DND-41 (cell line): ENCODE measurements at regions not wholly inside any gene's neighbourhood (a gene's known extent, or its start where the extent isn't known, plus 50 kb on each side); places are given as distances from the start of the nearest gene placed in this dataset.

Experiments used
- ATAC-seq: fragments of 200-7000 bp; cut with Tn5 transposase; 3 replicates; pipeline ENCODE4 v1.9.1; 2021; ENCODE audit warnings: low read depth; ENCODE audit not compliant: insufficient read depth
- DNase-seq: peaks from one replicate; pipeline ENCODE4 v3.0.0-alpha.2; 2020
- H2AFZ ChIP-seq: 2 replicates; pipeline ENCODE4 v1.6.0; 2012; ENCODE audit warnings: low read depth, low read length
- H3K27ac ChIP-seq: 2 replicates; pipeline ENCODE4 v1.5.1; 2012; ENCODE audit warnings: low read length, inconsistent platforms
- H3K27me3 ChIP-seq: fragments of 200-600 bp; sonication (generic); 2 replicates; pipeline ENCODE4 v1.6.0; 2012; ENCODE audit warnings: low read length, mild to moderate bottlenecking, inconsistent platforms; ENCODE audit not compliant: insufficient read depth, poor library complexity
- H3K36me3 ChIP-seq: 2 replicates; pipeline ENCODE4 v1.5.1; 2012; ENCODE audit warnings: low read length, inconsistent platforms; ENCODE audit not compliant: insufficient read depth
- H3K4me1 ChIP-seq: 2 replicates; pipeline ENCODE4 v1.5.1; 2012; ENCODE audit warnings: mild to moderate bottlenecking, low read length; ENCODE audit not compliant: insufficient read depth
- H3K4me2 ChIP-seq: 2 replicates; pipeline ENCODE4 v1.6.0; 2012; ENCODE audit warnings: mild to moderate bottlenecking, moderate library complexity, low read length, inconsistent platforms; ENCODE audit not compliant: insufficient read depth
- H3K4me3 ChIP-seq, 2 experiments: fragments of 200-600 bp in 1 of 2; shearing (Covaris generic) in 1 of 2; 2 replicates each; pipeline ENCODE4 v1.5.1; 2012 to 2016; ENCODE audit warnings: inconsistent platforms in 2 of 2, low read length in 2 of 2, mild to moderate bottlenecking in 2 of 2, low read depth in 1 of 2, moderate library complexity in 1 of 2
- H3K79me2 ChIP-seq: 2 replicates; pipeline ENCODE4 v1.6.0; 2012; ENCODE audit warnings: low read length, inconsistent platforms; ENCODE audit not compliant: insufficient read depth
- H3K9ac ChIP-seq: 2 replicates; pipeline ENCODE4 v1.6.0; 2012; ENCODE audit warnings: low read depth, mild to moderate bottlenecking, inconsistent platforms, low read length, moderate library complexity
- H3K9me3 ChIP-seq: 2 replicates; pipeline ENCODE4 v1.5.1; 2012; ENCODE audit warnings: low read length, moderate library complexity, mild to moderate bottlenecking, inconsistent platforms; ENCODE audit not compliant: insufficient read depth, severe bottlenecking
- H4K20me1 ChIP-seq: 2 replicates; pipeline ENCODE4 v1.6.0; 2012; ENCODE audit warnings: low read length; ENCODE audit not compliant: insufficient read depth
- EZH2 ChIP-seq: IDR thresholded peaks from 3 replicates; pipeline ENCODE4 v1.6.1; 2012; ENCODE audit warnings: borderline replicate concordance, low read depth, mild to moderate bottlenecking, moderate library complexity, low read length, inconsistent platforms; ENCODE audit not compliant: severe bottlenecking
- TF ChIP-seq, protein P1 (sequence below): IDR thresholded peaks from 2 replicates; pipeline ENCODE4 v1.5.1; 2012; ENCODE audit warnings: borderline replicate concordance, low read length, moderate library complexity, mild to moderate bottlenecking; ENCODE audit not compliant: poor library complexity, severe bottlenecking; ENCODE audit errors: extremely low read depth

DNA sequence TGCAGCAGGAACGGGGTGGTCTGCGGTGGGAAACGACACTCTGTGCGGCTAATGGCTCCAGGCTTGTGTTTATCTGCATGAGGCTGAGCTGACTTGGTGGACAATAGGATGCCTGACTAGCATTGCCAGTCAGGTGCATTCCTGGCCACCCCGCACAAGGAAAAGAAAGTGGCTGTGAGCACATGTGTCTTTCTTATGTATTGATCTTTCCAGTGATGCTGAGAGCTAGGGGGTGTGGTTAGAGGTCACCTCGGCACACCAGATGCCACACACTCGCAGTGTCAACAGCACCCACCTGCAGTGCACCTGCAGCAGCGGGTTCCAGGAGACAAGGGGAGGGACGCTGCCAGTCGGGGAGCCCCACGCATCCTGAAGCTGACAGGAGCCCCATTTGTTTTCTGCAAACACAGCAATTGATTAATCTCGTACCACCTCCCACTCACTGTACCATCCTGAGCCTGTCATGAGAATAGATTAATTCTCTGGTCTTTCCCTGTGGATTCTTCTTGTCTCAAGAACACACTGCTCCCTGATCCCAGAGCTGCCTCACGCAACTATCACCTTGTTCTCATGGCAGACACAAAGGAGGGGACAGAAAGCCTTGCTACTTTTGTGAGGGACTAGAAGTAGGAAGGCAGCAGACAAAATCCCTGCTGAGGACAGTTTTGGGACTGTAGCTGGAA lies 251.7 kb upstream of the WWC1 start:
- no peak overlapping the region for H3K9ac ChIP-seq
- H3K27ac ChIP-seq: no peak overlapping the region
- H3K4me2 ChIP-seq: no peak overlapping the region
- H3K9me3 ChIP-seq: no peaks in the 10 kb centered on the region
- no peaks in the 10 kb centered on the region for H3K4me1 ChIP-seq
- no peaks in the 10 kb centered on the region for H4K20me1 ChIP-seq
- no peaks in the 10 kb centered on the region for H3K36me3 ChIP-seq
- ATAC-seq (no peak), DNase-seq (no peak)
- H2AFZ ChIP-seq: no peak overlapping the region
- no peaks in the 10 kb centered on the region for H3K27me3 ChIP-seq
- H3K4me3 ChIP-seq: no peak overlapping the region
- H3K79me2 ChIP-seq: no peaks in the 10 kb centered on the region
- TF ChIP-seq, protein P1, sequence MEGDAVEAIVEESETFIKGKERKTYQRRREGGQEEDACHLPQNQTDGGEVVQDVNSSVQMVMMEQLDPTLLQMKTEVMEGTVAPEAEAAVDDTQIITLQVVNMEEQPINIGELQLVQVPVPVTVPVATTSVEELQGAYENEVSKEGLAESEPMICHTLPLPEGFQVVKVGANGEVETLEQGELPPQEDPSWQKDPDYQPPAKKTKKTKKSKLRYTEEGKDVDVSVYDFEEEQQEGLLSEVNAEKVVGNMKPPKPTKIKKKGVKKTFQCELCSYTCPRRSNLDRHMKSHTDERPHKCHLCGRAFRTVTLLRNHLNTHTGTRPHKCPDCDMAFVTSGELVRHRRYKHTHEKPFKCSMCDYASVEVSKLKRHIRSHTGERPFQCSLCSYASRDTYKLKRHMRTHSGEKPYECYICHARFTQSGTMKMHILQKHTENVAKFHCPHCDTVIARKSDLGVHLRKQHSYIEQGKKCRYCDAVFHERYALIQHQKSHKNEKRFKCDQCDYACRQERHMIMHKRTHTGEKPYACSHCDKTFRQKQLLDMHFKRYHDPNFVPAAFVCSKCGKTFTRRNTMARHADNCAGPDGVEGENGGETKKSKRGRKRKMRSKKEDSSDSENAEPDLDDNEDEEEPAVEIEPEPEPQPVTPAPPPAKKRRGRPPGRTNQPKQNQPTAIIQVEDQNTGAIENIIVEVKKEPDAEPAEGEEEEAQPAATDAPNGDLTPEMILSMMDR: no peak
- TF ChIP-seq EZH2: no peak

DNA sequence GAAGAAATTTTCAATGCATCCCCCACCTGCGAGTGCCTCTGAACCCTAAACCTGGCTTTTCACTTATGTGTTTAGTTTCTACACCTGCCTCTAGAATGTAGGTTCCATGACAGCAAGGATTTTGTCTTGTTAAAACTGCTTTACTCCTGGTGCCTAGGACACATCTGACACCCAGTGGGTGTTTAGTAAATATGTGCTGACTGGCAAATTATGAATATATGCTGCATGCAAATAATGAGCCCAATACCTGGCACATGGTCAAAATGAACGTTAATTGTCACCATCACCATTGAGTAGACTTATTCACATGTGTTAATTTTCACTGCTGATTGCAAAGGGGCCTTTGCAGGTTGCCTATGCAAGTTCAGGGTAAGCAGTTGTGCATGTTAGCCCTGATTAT lies 249.9 kb upstream of the WWC1 start:
- no peaks in the 10 kb centered on the region for H3K4me1 ChIP-seq
- H3K36me3 ChIP-seq: no peaks in the 10 kb centered on the region
- ATAC-seq (no peak), DNase-seq (no peak)
- H2AFZ ChIP-seq: no peak overlapping the region
- TF ChIP-seq, protein P1: no peak
- no peak for TF ChIP-seq EZH2
- H4K20me1 ChIP-seq: no peaks in the 10 kb centered on the region
- no peak overlapping the region for H3K4me2 ChIP-seq
- no peaks in the 10 kb centered on the region for H3K9me3 ChIP-seq
- H3K79me2 ChIP-seq: no peaks in the 10 kb centered on the region
- H3K27me3 ChIP-seq: no peaks in the 10 kb centered on the region
- H3K9ac ChIP-seq: no peak overlapping the region
- no peak overlapping the region for H3K27ac ChIP-seq
- no peak overlapping the region for H3K4me3 ChIP-seq

DNA sequence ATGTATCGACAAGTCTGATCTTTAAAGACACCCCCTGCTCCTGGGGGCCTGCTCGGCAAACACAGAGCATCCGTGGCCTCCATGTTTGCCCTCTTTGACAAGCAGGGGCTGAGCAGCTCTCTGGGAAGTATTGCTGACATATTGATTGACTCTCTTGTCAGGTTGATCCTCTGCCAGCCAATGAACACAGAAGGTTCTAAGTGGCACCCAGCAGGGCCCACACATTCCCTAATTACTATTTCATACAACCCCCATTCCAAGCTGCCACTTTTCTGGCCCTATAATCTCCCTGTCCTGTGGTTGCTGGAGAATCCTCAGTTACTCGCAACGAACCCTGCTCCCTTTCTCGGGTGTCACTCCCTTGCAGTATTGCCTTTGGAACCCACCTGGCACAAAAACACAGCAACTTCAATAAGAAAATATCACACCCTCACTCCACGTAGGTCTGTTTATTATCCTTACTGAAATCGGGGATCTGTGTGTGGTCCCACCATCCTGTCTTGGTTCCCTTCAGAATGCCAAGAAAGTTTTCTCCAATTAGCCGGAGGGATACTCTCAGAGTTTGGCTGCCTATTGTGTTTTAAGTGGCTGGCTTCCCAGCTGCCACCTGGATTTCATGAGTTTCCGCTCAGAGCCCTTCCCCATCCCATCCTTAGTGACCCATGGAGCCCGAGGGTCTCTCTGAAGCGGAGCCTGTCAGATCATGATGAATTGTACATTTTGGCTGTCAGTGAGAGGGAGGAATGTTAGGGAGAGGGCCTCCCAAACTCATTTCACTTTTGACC lies 249.0 kb upstream of the WWC1 start:
- Histone ChIP-seq H3K27me3 (no peaks in the 10 kb centered on the region), H2AFZ (no peak overlapping the region), H3K4me2 (no peak overlapping the region), H3K36me3 (no peaks in the 10 kb centered on the region), H3K9ac (no peak overlapping the region), H3K4me3 (no peak overlapping the region), H3K79me2 (no peaks in the 10 kb centered on the region), H4K20me1 (no peaks in the 10 kb centered on the region), H3K4me1 (no peaks in the 10 kb centered on the region), H3K9me3 (no peaks in the 10 kb centered on the region), H3K27ac (no peak overlapping the region)
- no peak for ATAC-seq
- TF ChIP-seq, protein P1: no peak
- TF ChIP-seq EZH2: no peak
- no peak for DNase-seq
